Activated naive CD8-positive, alpha-beta T cell treated with anti-CD3 and anti-CD28 coated beads, Interleukin-2, amount 50 U/mL, for 24 hours (primary cell): ENCODE measurements at regions not wholly inside any gene's neighbourhood (a gene's known extent, or its start where the extent isn't known, plus 50 kb on each side); places are given as distances from the start of the nearest gene placed in this dataset.

ENCODE experiments used
- ATAC-seq: fragments of 150-1000 bp; cut with Tn5 transposase; one replicate; pipeline ENCODE4 v1.10.0; 2021
- DNase-seq: peaks from one replicate; pipeline ENCODE4 v3.0.0; 2021
- H3K27ac Mint-ChIP-seq: one replicate; pipeline ENCODE4 v1.8.0; 2021; ENCODE audit warnings: mild to moderate bottlenecking, mixed read lengths
- H3K27me3 Mint-ChIP-seq: one replicate; pipeline ENCODE4 v1.8.0; 2021; ENCODE audit warnings: mixed read lengths
- H3K36me3 Mint-ChIP-seq: one replicate; pipeline ENCODE4 v1.8.0; 2021; ENCODE audit warnings: low read depth, mixed read lengths
- H3K4me1 Mint-ChIP-seq: one replicate; pipeline ENCODE4 v1.8.0; 2021; ENCODE audit warnings: mixed read lengths
- H3K4me3 Mint-ChIP-seq: one replicate; pipeline ENCODE4 v1.8.0; 2021; ENCODE audit warnings: mild to moderate bottlenecking, moderate library complexity, mixed read lengths
- H3K9me3 Mint-ChIP-seq: one replicate; pipeline ENCODE4 v1.8.0; 2021; ENCODE audit warnings: mixed read lengths

DNA sequence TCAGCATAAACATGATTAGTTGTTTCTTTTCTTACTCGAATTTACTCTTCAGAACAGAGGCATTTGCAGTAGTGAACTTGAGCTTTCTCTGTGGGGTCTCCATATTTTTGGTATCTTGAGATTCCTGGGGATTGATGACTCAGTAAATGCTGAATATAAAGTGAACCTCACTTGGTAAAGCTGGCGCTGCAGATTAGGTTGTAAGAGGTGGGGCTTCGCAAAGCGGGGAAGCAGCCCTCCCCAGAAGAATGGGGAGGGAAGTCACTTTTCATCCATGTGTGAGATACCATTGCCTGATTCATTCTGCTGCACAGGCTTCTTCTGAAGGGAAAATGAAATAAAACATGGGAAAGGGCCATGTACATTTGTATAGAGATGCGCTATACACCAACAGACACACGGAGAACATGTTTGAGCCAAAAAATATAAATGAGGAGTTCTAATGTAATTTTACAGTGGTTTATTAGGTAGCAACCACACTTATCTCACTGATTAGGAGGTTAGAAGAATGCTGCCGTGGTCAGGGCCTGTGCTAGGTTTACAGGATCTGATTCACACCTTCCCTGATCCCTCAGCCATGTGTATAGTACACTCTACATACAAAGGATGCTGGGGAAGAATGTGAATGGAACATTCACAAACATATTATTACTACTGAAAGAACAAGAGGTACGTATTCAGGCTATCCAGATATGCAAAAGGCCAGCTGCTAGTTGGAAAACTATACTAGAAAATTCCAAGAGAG is 63.5 kb downstream of the DNTTIP2 start:
- ATAC-seq, result no peak
- H3K36me3 Mint-ChIP-seq, result no peaks in the 10 kb centered on the region

DNA sequence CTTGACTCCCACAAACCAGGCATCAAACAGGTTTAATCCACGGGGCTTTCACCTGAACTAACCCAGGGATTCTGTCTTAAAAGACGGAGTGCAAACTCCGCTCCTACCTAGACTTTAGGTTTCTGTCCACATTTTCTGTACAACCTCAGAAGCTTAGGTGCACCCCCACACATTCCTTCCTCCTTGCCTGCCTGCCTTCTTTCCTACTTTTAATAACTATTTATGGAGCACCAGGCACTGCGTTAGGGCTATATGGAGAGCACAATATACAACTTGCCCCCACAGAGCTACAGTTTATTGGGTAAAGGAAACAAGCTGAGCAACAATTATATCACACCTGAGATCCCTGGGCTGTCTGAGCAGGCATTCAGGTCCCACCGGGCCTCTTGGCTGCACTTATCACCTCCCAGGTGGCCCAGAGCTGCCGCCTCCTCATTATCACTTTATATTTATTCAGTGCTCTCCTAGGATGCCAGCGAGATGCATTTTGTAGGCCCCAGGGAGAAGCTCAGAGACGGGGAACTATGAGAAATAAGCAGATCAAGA is 64.1 kb downstream of the DNTTIP2 start:
- H3K36me3 Mint-ChIP-seq, result no peaks in the 10 kb centered on the region
- no peak overlapping the region for H3K4me3 Mint-ChIP-seq
- no peaks in the 10 kb centered on the region for H3K9me3 Mint-ChIP-seq
- ATAC-seq (no peak), DNase-seq (no peak)
- H3K27me3 Mint-ChIP-seq, result no peaks in the 10 kb centered on the region
- peaks cover 20% of the 10 kb centered on the region for H3K4me1 Mint-ChIP-seq
- H3K27ac Mint-ChIP-seq, result no peak overlapping the region

More for the DNA sequence above, 63.5 kb downstream of the DNTTIP2 start:
- H3K27me3 Mint-ChIP-seq, result no peaks in the 10 kb centered on the region
- DNase-seq, result no peak
- no peak overlapping the region for H3K27ac Mint-ChIP-seq
- peaks cover 20% of the 10 kb centered on the region for H3K4me1 Mint-ChIP-seq
- H3K4me3 Mint-ChIP-seq, result no peak overlapping the region
- H3K9me3 Mint-ChIP-seq, result no peaks in the 10 kb centered on the region

DNA sequence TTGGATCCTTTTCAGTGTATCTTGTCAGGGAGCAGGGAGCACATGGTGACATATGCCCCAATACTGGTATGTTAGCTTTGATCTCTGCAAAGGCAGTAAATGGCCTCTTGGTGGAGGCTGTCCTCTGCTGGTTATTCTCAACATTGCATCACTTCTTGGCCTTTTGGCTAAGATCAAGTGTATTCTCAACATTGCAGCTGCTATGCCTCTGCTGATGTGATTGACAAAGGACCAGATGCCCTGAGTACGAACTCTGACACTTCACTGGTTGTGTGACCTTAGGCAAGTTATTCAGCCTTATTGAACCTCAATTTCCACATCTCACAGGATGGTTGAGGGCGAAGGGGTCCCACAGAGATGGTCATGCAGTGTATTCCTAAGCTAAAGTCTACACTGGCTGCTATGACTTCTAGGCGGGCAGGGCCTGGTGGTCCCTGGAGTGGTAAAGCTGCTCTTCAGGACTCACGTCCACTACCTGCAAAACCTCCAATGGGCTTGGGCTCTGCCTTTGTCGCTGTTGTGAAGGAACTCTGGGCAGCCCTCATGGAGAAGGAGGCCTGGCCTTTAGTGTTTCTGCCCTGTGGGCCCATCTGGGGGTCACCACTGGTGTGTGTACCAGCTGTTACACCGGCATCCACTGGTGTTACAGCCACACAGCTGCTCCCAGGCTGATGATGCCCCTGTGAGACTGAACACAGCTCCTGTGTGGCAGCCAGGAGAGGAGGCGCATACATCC is 64.8 kb downstream of the DNTTIP2 start:
- Mint-ChIP-seq H3K27ac (no peak overlapping the region), H3K4me1 (peaks cover 20% of the 10 kb centered on the region), H3K4me3 (no peak overlapping the region), H3K9me3 (no peaks in the 10 kb centered on the region), H3K36me3 (no peaks in the 10 kb centered on the region), H3K27me3 (no peaks in the 10 kb centered on the region)
- DNase-seq, result peak; percentile 35
- ATAC-seq, result peak; percentile 48

DNA sequence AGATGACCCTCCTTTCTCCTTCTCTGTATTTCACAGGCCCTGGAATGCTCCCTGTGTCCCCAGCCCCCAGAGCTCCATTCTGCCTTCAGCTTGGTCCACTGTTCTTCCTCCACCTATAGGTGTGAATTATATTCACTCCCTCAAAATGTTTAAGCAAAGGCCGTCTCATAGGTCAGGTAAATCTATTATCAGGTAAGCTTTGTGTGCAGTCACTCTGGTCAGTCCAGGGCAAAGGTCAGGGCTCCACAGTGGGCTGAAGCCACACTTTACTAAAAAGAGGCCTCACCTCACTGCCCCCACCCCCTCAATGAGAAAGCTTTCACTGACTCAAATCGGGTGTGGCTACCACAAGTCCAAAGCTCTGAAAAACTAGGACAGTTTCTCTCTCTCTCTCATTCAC is 65.9 kb downstream of the DNTTIP2 start:
- H3K9me3 Mint-ChIP-seq, result peaks cover 5% of the 10 kb centered on the region
- H3K27ac Mint-ChIP-seq, result no peak overlapping the region
- ATAC-seq, result no peak
- peaks cover 14% of the 10 kb centered on the region for H3K4me1 Mint-ChIP-seq
- no peaks in the 10 kb centered on the region for H3K36me3 Mint-ChIP-seq
- no peak overlapping the region for H3K4me3 Mint-ChIP-seq
- no peak for DNase-seq
- no peaks in the 10 kb centered on the region for H3K27me3 Mint-ChIP-seq

DNA sequence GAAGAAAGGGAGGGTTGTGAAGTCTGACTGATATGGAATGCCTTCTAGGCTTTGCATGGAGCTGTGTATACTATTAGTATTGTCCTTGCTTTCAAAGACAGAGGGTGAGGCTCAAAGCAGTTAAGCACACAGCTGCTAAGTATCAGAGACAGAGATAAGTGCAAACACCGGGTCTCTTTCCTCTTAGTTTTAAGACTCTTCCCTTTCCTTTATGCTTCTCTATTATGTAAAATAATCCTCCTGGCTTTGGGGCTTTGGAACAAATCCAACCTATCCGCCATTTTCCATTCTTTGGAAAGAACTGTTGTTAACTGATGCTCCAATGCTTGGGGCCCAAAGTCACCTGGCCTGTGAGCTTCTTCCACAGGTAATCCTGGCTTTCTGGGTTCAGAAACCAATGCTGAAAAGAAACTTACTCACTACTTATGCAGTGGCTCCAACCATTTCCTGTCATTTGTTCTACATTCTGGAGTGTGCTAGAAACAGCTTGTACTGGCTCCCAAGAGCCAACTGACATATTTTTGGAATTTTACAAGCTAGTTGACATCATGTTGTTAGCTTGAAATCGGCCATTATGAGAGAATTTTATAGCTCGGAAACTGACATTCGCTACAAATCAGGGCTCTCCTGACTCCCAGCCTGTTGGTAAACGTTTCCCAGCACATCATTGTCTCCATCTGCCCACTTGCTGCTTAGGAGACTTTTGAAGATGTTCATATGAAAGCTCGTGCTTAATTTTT is 67.5 kb downstream of the DNTTIP2 start:
- Mint-ChIP-seq H3K27me3 (no peaks in the 10 kb centered on the region), H3K9me3 (peaks cover 6% of the 10 kb centered on the region), H3K4me1 (no peaks in the 10 kb centered on the region), H3K36me3 (no peaks in the 10 kb centered on the region), H3K4me3 (no peak overlapping the region), H3K27ac (no peak overlapping the region)
- ATAC-seq, result no peak
- DNase-seq, result no peak

DNA sequence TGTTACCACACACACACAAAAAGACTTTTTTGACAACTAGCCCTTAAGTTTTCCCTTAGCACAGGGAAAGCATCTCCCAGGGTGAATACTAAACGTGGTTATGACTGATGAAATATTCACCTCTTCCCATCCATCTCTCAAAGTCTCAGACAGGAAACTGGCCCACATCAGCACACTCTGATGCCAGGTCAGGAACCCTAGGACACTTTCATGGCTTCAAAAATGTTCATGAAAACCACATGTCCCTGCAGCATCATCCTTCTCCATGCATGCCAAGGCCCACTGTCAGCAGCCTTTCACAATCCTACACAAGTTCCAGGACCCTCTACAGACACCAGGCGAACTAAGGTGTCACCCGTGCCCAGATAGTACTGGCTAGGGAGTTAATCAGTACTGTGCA is 68.7 kb downstream of the DNTTIP2 start:
- Mint-ChIP-seq H3K4me1 (no peaks in the 10 kb centered on the region), H3K27ac (no peak overlapping the region), H3K9me3 (peaks cover 6% of the 10 kb centered on the region), H3K4me3 (no peak overlapping the region), H3K27me3 (no peaks in the 10 kb centered on the region), H3K36me3 (no peaks in the 10 kb centered on the region)
- no peak for DNase-seq
- ATAC-seq, result no peak

DNA sequence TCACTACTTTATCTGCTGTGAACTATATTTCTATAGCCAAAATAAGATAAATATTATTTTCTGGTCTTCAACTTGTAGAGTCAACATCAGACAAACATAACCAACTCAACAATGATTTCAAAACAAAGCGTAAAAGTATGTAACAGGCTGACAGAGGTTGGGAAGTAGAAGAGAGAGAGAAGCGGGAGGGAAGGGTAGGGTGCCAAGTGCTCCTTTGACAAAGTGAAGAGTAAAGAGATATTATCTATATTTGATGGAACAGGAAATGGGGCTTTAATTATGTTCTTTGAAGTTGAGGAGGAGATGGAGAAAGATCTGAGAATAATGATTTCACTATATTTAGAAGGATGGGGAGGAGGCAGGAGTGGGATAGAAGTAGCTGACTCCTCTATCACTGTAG is 70.1 kb downstream of the DNTTIP2 start:
- H3K27ac Mint-ChIP-seq, result no peak overlapping the region
- H3K4me1 Mint-ChIP-seq, result no peaks in the 10 kb centered on the region
- H3K36me3 Mint-ChIP-seq, result no peaks in the 10 kb centered on the region
- no peak overlapping the region for H3K4me3 Mint-ChIP-seq
- peaks cover 6% of the 10 kb centered on the region for H3K9me3 Mint-ChIP-seq
- no peaks in the 10 kb centered on the region for H3K27me3 Mint-ChIP-seq
- DNase-seq, result no peak
- ATAC-seq, result no peak

DNA sequence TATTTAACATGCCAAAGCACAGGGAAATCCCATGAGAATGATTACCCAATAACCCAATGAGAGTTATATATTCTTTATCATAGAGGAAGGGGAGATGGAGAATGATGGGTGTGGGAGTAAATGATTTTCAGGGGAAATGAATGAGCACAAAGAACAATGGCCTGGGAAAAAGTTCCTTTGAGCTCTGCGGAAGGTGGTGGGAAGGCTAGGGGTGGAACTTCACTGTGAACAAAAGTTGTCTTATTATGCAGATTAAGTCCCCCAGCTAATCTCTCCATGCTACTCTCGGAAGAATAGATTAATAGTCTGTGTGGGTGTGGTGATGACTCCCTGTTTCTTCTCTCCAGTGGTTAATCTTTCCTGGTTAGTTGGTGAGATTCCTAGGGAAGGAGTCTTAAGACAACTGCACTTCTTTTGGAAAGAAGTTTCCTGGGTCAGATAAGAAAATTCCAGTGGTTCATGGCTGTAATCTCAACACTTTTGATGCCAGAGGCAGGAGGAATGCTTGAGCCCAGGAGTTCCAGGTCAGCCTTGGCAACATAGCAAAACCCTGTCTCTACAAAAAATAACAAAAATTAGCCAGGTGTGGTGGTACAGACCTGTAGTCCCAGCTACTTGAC is 71.6 kb downstream of the DNTTIP2 start:
- DNase-seq (no peak), ATAC-seq (no peak)
- Mint-ChIP-seq H3K27me3 (no peaks in the 10 kb centered on the region), H3K4me3 (no peak overlapping the region), H3K27ac (no peak overlapping the region), H3K9me3 (peaks cover 6% of the 10 kb centered on the region), H3K36me3 (no peaks in the 10 kb centered on the region), H3K4me1 (no peaks in the 10 kb centered on the region)

DNA sequence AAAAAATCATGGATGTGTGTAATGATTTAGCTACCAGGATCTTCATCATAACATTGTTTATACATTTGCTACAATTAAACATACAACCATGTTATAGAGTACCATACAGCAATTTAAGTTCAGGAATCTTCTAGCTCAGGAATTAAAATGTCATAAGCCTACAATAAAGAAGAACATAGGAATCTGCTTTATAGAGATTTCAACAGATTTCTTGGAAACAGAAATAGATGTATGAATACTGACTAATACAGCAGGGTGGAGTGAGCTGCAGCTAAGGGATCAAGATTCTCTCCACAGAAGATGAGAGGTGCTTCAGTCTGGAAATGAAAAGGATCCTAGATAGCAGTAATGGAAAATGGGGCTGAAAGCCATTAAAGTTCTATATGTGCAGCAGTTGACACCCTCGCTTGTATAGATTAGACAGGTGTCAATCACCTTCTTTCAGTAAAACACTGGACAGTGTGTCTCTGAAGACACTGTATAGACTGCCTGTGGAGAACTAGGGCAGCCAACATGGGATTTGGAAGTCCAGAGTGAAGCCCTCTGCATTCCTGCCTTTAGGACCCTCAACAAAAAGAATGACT is 73.9 kb downstream of the DNTTIP2 start:
- peaks cover 6% of the 10 kb centered on the region for H3K9me3 Mint-ChIP-seq
- DNase-seq (no peak), ATAC-seq (no peak)
- no peaks in the 10 kb centered on the region for H3K4me1 Mint-ChIP-seq
- no peaks in the 10 kb centered on the region for H3K36me3 Mint-ChIP-seq
- H3K4me3 Mint-ChIP-seq, result no peak overlapping the region
- no peak overlapping the region for H3K27ac Mint-ChIP-seq
- H3K27me3 Mint-ChIP-seq, result no peaks in the 10 kb centered on the region

DNA sequence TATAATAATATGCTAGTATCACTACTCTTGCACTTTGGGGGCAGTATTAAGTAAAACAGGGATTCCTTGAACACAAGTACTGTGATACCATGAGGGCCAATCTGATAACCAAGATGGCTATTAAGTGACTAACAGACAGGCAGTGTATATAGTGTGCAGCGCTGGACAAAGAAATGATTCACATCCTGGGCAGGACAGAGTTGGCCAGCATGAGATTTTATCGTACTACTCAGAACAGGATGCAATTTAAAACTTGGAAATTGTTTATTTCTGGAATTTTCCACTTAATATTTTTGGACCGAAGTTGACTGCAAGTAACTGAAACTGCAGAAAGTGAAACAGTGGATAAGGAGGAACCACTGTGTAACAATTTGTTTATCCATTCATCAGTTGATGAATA is 74.6 kb downstream of the DNTTIP2 start:
- Mint-ChIP-seq H3K4me1 (no peaks in the 10 kb centered on the region), H3K36me3 (no peaks in the 10 kb centered on the region), H3K27me3 (no peaks in the 10 kb centered on the region), H3K4me3 (no peak overlapping the region), H3K27ac (no peak overlapping the region), H3K9me3 (peaks cover 6% of the 10 kb centered on the region)
- ATAC-seq, result no peak
- no peak for DNase-seq

DNA sequence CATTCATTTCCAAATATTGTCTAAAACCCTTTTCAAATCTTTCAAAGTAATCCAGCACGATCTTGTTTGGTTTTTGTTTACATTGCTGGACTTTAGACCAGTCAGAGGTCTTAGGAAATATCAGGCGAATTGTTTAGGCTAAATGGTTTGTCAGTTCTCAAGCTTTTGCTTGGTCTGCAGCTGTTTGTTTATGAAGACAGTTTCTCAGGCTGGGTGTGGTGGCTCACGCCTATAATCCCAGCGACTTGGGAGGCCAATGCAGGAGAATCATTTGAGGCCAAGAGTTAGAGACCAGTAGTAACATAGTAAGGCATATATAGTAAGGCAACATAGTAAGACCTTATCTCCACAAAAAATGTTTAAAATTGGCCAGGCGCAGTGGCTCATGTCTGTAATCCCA is 77.5 kb downstream of the DNTTIP2 start:
- DNase-seq (no peak), ATAC-seq (no peak)
- Mint-ChIP-seq H3K4me1 (no peaks in the 10 kb centered on the region), H3K27ac (no peak overlapping the region), H3K36me3 (no peaks in the 10 kb centered on the region), H3K4me3 (no peak overlapping the region), H3K27me3 (no peaks in the 10 kb centered on the region), H3K9me3 (no peaks in the 10 kb centered on the region)

DNA sequence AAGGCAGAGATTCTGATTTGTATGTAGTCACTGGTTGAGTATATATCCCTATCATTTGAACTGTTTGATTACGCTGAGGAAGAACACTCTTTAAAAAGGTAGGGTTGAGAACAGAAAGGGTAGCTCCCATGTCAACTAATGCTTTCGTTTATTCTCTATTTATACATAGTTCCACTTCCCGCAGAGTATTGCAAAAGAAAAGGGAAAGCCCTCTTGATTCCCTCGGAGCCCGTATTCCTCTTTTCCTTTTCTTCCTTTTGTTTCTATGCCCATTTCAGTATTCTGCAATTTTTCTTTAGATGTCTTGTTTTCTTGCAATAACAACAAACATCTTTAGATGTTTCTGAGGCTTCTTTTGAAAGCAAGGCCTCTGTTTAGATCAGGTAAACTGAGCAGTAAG is 78.2 kb downstream of the DNTTIP2 start:
- Mint-ChIP-seq H3K4me1 (no peaks in the 10 kb centered on the region), H3K36me3 (no peaks in the 10 kb centered on the region), H3K4me3 (no peak overlapping the region), H3K9me3 (no peaks in the 10 kb centered on the region), H3K27me3 (no peaks in the 10 kb centered on the region), H3K27ac (no peak overlapping the region)
- ATAC-seq, result no peak
- DNase-seq, result no peak

DNA sequence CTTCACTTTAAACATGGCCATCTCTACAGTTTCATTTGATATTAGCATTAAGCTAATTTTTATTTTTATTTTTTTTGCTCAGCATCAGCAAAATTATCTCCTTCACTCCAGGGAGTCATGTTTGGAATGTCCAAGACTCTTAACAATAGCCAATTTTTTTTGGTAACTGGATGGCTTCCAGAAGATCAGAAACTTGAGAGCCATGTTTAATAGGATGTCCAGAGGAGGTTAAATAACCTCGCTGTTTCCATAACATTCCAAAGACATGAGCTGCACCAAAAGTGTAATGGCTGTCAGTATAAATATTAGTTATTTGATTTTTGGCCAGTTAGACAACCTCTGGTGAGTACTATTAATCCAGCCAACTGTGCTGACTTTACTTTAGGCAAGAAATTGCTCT is 80.7 kb downstream of the DNTTIP2 start:
- DNase-seq (no peak), ATAC-seq (no peak)
- no peak overlapping the region for H3K27ac Mint-ChIP-seq
- no peaks in the 10 kb centered on the region for H3K36me3 Mint-ChIP-seq
- no peak overlapping the region for H3K4me3 Mint-ChIP-seq
- H3K4me1 Mint-ChIP-seq, result no peaks in the 10 kb centered on the region
- no peaks in the 10 kb centered on the region for H3K27me3 Mint-ChIP-seq
- H3K9me3 Mint-ChIP-seq, result no peaks in the 10 kb centered on the region

DNA sequence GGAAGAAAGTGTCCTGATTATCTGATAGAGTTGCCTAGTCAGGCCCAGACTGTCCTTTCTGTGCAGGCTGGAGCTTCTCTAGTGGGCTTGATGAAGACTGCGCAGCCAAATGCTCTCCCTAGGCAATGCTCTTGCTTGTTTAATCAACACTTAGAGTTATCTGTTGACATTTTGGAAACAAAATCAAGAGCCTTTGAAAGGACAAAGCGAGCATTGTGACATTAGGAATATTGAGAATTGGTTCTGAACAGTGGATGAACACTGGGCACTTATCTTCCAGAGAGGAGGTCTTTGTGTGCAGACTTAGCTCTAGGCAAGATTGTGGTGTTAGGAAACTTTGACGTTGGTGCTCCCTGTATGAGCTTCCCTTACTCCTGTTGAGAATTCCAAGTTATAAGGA is 94.5 kb downstream of the DNTTIP2 start:
- ATAC-seq, result no peak
- no peaks in the 10 kb centered on the region for H3K27me3 Mint-ChIP-seq
- H3K36me3 Mint-ChIP-seq, result peaks cover 3% of the 10 kb centered on the region
- no peak overlapping the region for H3K4me3 Mint-ChIP-seq
- peaks cover 9% of the 10 kb centered on the region for H3K9me3 Mint-ChIP-seq
- no peak for DNase-seq
- no peak overlapping the region for H3K27ac Mint-ChIP-seq
- H3K4me1 Mint-ChIP-seq, result no peaks in the 10 kb centered on the region
